ENCODE measurements at regions not wholly inside any gene's neighbourhood (a gene's known extent, or its start where the extent isn't known, plus 50 kb on each side); places are given as distances from the start of the nearest gene placed in this dataset.

DNA sequence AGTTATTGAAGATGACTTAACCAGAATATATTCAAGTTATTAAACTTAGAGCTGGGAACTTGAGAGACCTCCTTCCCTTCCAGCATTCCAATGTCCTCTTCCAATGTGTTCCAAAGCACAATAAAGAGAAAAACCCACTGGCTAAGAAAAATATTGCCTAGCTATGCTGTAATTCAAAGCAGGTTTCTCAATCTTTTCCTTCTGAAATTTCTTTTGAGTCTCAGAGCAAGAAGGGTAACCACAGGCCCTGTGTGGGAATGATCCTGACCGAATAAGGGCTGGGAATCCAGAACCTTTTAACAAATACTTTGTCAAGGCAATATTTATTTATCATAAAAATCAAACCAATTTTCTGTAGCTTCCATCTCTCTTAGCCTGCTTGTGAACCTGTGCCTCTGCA is 150.7 kb upstream of the SFRP2 start (continued):
- TF ChIP-seq, protein P1, sequence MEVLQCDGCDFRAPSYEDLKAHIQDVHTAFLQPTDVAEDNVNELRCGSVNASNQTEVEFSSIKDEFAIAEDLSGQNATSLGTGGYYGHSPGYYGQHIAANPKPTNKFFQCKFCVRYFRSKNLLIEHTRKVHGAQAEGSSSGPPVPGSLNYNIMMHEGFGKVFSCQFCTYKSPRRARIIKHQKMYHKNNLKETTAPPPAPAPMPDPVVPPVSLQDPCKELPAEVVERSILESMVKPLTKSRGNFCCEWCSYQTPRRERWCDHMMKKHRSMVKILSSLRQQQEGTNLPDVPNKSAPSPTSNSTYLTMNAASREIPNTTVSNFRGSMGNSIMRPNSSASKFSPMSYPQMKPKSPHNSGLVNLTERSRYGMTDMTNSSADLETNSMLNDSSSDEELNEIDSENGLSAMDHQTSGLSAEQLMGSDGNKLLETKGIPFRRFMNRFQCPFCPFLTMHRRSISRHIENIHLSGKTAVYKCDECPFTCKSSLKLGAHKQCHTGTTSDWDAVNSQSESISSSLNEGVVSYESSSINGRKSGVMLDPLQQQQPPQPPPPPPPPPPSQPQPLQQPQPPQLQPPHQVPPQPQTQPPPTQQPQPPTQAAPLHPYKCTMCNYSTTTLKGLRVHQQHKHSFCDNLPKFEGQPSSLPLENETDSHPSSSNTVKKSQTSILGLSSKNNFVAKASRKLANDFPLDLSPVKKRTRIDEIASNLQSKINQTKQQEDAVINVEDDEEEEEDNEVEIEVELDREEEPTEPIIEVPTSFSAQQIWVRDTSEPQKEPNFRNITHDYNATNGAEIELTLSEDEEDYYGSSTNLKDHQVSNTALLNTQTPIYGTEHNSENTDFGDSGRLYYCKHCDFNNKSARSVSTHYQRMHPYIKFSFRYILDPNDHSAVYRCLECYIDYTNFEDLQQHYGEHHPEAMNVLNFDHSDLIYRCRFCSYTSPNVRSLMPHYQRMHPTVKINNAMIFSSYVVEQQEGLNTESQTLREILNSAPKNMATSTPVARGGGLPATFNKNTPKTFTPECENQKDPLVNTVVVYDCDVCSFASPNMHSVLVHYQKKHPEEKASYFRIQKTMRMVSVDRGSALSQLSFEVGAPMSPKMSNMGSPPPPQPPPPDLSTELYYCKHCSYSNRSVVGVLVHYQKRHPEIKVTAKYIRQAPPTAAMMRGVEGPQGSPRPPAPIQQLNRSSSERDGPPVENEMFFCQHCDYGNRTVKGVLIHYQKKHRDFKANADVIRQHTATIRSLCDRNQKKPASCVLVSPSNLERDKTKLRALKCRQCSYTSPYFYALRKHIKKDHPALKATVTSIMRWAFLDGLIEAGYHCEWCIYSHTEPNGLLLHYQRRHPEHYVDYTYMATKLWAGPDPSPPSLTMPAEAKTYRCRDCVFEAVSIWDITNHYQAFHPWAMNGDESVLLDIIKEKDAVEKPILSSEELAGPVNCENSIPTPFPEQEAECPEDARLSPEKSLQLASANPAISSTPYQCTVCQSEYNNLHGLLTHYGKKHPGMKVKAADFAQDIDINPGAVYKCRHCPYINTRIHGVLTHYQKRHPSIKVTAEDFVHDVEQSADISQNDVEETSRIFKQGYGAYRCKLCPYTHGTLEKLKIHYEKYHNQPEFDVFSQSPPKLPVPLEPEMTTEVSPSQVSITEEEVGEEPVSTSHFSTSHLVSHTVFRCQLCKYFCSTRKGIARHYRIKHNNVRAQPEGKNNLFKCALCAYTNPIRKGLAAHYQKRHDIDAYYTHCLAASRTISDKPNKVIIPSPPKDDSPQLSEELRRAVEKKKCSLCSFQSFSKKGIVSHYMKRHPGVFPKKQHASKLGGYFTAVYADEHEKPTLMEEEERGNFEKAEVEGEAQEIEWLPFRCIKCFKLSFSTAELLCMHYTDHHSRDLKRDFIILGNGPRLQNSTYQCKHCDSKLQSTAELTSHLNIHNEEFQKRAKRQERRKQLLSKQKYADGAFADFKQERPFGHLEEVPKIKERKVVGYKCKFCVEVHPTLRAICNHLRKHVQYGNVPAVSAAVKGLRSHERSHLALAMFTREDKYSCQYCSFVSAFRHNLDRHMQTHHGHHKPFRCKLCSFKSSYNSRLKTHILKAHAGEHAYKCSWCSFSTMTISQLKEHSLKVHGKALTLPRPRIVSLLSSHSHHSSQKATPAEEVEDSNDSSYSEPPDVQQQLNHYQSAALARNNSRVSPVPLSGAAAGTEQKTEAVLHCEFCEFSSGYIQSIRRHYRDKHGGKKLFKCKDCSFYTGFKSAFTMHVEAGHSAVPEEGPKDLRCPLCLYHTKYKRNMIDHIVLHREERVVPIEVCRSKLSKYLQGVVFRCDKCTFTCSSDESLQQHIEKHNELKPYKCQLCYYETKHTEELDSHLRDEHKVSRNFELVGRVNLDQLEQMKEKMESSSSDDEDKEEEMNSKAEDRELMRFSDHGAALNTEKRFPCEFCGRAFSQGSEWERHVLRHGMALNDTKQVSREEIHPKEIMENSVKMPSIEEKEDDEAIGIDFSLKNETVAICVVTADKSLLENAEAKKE (CRISPR knock-in tag; IDR thresholded peaks at IDR 0.05), result no peak
- no peak for TF ChIP-seq NANOG (IDR thresholded peaks at IDR 0.05; ENCODE audit: borderline replicate concordance)
- no peak for TF ChIP-seq EZH2phosphoT487 (IDR thresholded peaks at IDR 0.05; ENCODE audit: unreplicated experiment)
- no peak for TF ChIP-seq ZNF331 (CRISPR knock-in tag; IDR thresholded peaks at IDR 0.05; ENCODE audit: low read depth)

DNA sequence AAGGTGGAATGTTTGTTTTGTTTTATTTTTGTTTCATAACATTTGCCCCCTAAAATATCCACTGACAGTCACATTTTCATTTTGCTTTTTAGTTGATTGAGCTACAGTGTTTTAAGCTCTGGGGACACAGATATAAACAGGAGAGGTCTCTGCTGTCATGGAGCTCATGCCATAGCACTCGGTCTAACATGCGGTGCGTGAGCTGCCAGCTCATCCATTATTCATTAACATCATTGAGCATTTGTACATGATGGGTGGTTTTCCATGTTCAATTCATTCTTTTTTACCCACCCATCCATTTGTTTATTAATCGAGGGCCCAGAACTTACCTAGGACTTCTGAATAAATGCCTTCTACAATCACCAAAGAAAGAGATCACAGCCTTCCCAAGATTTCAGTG is 150.1 kb upstream of the SFRP2 start:
- Histone ChIP-seq H2AFZ (no peak overlapping the region), H3K27me3 (ENCODE audit: insufficient read depth) (no peaks in the 10 kb centered on the region), H3K27ac (ENCODE audit: low read depth) (no peak overlapping the region), H3F3A (replicated peaks; ENCODE audit: low read depth) (no peaks in the 10 kb centered on the region), H3K4me3 (no peak overlapping the region), H3K4me1 (ENCODE audit: insufficient read depth) (no peaks in the 10 kb centered on the region), H3K36me3 (ENCODE audit: insufficient read depth) (no peaks in the 10 kb centered on the region), H3K4me2 (no peak overlapping the region), H4K20me1 (replicated peaks; ENCODE audit: insufficient read depth) (no peaks in the 10 kb centered on the region), H3K9me2 (ENCODE audit: insufficient read depth) (no peaks in the 10 kb centered on the region), H3K79me2 (replicated peaks; ENCODE audit: insufficient read depth) (no peaks in the 10 kb centered on the region)
- Mint-ChIP-seq H3K9me3 (no peaks in the 10 kb centered on the region), H3K27me3 (ENCODE audit: insufficient read depth, low read depth, poor library complexity) (no peaks in the 10 kb centered on the region), H3K4me1 (peaks cover 9% of the 10 kb centered on the region; the same call in 2 of the 3 replicates), H3K4me3 (no peak overlapping the region), H3K36me3 (ENCODE audit: low read depth) (no peaks in the 10 kb centered on the region), H3K27ac (no peak overlapping the region)
- ATAC-seq, result no peak
- no peak for DNase-seq (ENCODE audit: low spot score)
- TF ChIP-seq, protein P2, sequence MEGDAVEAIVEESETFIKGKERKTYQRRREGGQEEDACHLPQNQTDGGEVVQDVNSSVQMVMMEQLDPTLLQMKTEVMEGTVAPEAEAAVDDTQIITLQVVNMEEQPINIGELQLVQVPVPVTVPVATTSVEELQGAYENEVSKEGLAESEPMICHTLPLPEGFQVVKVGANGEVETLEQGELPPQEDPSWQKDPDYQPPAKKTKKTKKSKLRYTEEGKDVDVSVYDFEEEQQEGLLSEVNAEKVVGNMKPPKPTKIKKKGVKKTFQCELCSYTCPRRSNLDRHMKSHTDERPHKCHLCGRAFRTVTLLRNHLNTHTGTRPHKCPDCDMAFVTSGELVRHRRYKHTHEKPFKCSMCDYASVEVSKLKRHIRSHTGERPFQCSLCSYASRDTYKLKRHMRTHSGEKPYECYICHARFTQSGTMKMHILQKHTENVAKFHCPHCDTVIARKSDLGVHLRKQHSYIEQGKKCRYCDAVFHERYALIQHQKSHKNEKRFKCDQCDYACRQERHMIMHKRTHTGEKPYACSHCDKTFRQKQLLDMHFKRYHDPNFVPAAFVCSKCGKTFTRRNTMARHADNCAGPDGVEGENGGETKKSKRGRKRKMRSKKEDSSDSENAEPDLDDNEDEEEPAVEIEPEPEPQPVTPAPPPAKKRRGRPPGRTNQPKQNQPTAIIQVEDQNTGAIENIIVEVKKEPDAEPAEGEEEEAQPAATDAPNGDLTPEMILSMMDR (conservative IDR thresholded peaks at IDR 0.05; ENCODE audit: low read depth in 2 of 2), result no peak
- TF ChIP-seq STAT1 (IDR thresholded peaks at IDR 0.05; ENCODE audit: unreplicated experiment) (no peak), EZH2 (IDR thresholded peaks at IDR 0.05; ENCODE audit: low read depth, unreplicated experiment) (no peak), ZNF331 (CRISPR knock-in tag; IDR thresholded peaks at IDR 0.05; ENCODE audit: low read depth) (no peak), CREB1 (CRISPR knock-in tag; IDR thresholded peaks at IDR 0.05; ENCODE audit: low read depth) (no peak), NANOG (IDR thresholded peaks at IDR 0.05; ENCODE audit: borderline replicate concordance) (no peak), POLR2AphosphoS5 (IDR thresholded peaks at IDR 0.05; ENCODE audit: low read depth) (no peak), ZNF114 (CRISPR knock-in tag; IDR thresholded peaks at IDR 0.05) (no peak), JUNB (IDR thresholded peaks at IDR 0.05; ENCODE audit: unreplicated experiment) (no peak)
